Lower leg skin (tissue), 4 donors: ENCODE measurements at regions not wholly inside any gene's neighbourhood (a gene's known extent, or its start where the extent isn't known, plus 50 kb on each side); places are given as distances from the start of the nearest gene placed in this dataset.

Experiments
- DNase-seq, 2 donors: peaks; one replicate each; pipeline ENCODE4 v3.0.0-alpha.2; 2019; ENCODE audit warnings: low spot score in 2 of 2
- H3K4me3 ChIP-seq: fragments of 200-600 bp; sonication (generic); 2 replicates; pipeline ENCODE4 v1.5.1; 2017; ENCODE audit warnings: mild to moderate bottlenecking, low read depth; ENCODE audit not compliant: poor library complexity, severe bottlenecking
- POLR2A ChIP-seq, 2 donors: fragments of 450-650 bp; IDR thresholded peaks; one replicate each; pipeline ENCODE4 v1.6.1; 2016 to 2017; ENCODE audit warnings: antibody characterized with exemption in 2 of 2, mild to moderate bottlenecking in 1 of 2, moderate library complexity in 1 of 2
- WGBS, 2 donors: methylation state at CpG; one replicate each; pipeline ENCODE4 v1.1.5; 2018; 5-methylcytosine and 5-hydroxymethylcytosine counted together
- intact Hi-C: fragments of 100-400 bp; cut with DNase I; formaldehyde crosslinking; loops from one replicate; pipeline ENCODE4 v1.15.0; 2023; ENCODE audit warnings: low total_unique reads
- TF ChIP-seq, protein P1 (sequence below), 3 donors: fragments of 450-650 bp; IDR thresholded peaks; one replicate each; pipeline ENCODE4 v1.5.1; 2016; ENCODE audit warnings: antibody characterized with exemption in 3 of 3, mild to moderate bottlenecking in 3 of 3, moderate library complexity in 2 of 3

- intact Hi-C loops: no loop called here
- TF ChIP-seq, protein P1, sequence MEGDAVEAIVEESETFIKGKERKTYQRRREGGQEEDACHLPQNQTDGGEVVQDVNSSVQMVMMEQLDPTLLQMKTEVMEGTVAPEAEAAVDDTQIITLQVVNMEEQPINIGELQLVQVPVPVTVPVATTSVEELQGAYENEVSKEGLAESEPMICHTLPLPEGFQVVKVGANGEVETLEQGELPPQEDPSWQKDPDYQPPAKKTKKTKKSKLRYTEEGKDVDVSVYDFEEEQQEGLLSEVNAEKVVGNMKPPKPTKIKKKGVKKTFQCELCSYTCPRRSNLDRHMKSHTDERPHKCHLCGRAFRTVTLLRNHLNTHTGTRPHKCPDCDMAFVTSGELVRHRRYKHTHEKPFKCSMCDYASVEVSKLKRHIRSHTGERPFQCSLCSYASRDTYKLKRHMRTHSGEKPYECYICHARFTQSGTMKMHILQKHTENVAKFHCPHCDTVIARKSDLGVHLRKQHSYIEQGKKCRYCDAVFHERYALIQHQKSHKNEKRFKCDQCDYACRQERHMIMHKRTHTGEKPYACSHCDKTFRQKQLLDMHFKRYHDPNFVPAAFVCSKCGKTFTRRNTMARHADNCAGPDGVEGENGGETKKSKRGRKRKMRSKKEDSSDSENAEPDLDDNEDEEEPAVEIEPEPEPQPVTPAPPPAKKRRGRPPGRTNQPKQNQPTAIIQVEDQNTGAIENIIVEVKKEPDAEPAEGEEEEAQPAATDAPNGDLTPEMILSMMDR (IDR thresholded peaks at IDR 0.05): no peak
- no peak for TF ChIP-seq POLR2A (IDR thresholded peaks at IDR 0.05)
- H3K4me3 ChIP-seq: no peak overlapping the region
- 43 to 48% methylated on average over 2 of the region's 2 CpGs for WGBS, 2 donors
- DNase-seq: no peak
These were observed 593.5 kb downstream of the BCOR start for GRCh38 chrX:39504227-39504626.

DNA sequence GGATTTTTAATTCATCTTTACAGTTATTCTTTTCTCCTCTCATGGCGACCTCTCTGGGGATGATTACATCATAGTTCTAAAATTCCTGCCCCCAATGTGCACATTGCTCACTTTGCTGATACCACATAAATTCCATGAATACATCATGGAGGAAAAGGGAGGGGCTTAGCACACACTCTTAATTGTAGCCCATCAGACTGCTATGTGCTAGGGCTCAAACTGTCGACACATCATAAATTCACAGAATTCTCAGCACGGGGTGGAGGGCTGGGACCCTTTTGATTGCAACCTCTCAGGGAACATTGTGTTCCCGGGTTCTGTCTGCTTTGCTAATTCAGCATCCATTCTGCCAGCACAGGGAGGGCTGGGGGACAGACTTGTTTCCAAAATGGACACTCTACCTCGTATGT lies 592.9 kb downstream of the BCOR start:
- peak in 1 of 2 donors; percentile 17 for DNase-seq
- TF ChIP-seq, protein P1 (IDR thresholded peaks at IDR 0.05): no peak
- no peak for TF ChIP-seq POLR2A (IDR thresholded peaks at IDR 0.05)
- intact Hi-C loops: no loop called here
- H3K4me3 ChIP-seq: no peak overlapping the region
- whole genome bisulfite sequencing, 2 donors: 43 to 57% methylated on average over 5 of the region's 5 CpGs

GRCh38 chrX:39506131-39506530 lies 591.6 kb downstream of the BCOR start:
- no peak for DNase-seq
- TF ChIP-seq, protein P1 (IDR thresholded peaks at IDR 0.05): no peak
- no peak for TF ChIP-seq POLR2A (IDR thresholded peaks at IDR 0.05)
- H3K4me3 ChIP-seq: no peak overlapping the region
- intact Hi-C loops: no loop called here
- WGBS, 2 donors: 76 to 94% methylated on average over 9 of the region's 9 CpGs

DNA sequence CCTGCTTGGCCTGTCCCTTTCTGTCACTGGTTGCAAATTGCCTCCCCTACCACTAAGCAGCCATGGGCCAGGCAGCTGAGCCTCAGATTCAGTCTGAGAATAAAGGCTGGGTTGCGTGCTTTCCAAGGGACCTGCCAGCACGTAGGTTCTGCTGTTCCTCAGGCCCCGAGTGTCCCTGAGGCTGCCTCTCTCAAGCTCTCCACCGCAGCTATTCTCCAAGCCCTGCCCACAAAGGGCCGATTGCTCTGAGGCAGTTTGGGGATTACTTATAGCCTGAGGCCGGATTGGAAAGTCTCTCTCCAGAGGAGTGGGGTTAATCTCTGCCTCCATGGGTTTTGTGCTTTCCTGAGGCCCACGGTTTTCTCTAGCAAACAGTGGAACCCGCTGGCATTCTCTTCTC lies 590.7 kb downstream of the BCOR start:
- WGBS, 2 donors: 69 to 78% methylated on average over 8 of the region's 8 CpGs
- intact Hi-C loops: no loop called here
- TF ChIP-seq, protein P1 (IDR thresholded peaks at IDR 0.05): no peak
- TF ChIP-seq POLR2A (IDR thresholded peaks at IDR 0.05): no peak
- no peak overlapping the region for H3K4me3 ChIP-seq
- DNase-seq: no peak

DNA sequence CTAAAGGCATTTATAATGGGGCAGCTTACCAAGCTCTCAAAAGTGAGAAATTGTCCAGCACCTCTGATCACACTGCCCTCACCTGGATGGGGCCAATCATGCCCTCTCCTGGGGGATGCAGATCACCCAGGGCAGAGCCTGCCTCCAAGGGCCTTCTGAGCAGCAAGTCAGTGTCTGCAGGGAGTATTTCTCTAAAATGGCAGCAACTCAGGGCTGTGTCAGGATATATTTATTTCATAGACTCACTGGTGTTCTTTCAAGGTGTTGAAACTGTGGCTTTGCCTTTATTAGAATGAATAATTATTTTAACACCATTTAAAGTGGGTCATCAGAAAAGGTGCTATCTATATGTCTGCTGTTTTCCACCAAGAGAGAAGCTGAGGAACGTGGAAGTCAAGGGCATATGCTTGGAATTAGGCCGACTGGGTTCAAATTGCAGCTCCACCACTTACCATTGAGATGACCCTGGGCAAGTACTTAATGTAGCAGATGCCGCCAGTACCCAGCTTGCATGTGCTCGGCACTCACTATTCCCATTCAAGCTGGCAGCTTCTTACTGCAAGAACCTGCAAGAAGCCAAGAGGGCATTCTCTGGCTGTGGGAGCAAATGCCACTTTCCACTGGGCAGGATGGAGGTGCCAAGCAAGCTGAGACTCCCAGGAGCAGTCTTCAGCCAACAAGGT lies 590.0 kb downstream of the BCOR start:
- no peak for DNase-seq
- intact Hi-C loops: no loop called here
- no peak overlapping the region for H3K4me3 ChIP-seq
- WGBS, 2 donors: 87 to 88% methylated on average over 4 of the region's 4 CpGs
- TF ChIP-seq, protein P1 (IDR thresholded peaks at IDR 0.05): no peak
- TF ChIP-seq POLR2A (IDR thresholded peaks at IDR 0.05): no peak

- 94 to 95% methylated on average over 4 of the region's 4 CpGs for WGBS, 2 donors
- TF ChIP-seq, protein P1 (IDR thresholded peaks at IDR 0.05): no peak
- TF ChIP-seq POLR2A (IDR thresholded peaks at IDR 0.05): no peak
- no peak for DNase-seq
- H3K4me3 ChIP-seq: no peak overlapping the region
- intact Hi-C loops: no loop called here
These were observed 589.5 kb downstream of the BCOR start for GRCh38 chrX:39508300-39508692.
